Caco-2 (cell line): ENCODE measurements at regions not wholly inside any gene's neighbourhood (a gene's known extent, or its start where the extent isn't known, plus 50 kb on each side); places are given as distances from the start of the nearest gene placed in this dataset.

Experiments used
- BruUV-seq: library from RNA; stranded (reverse); fragments of 400-500 nt; replicated peaks from 2 replicates; lab custom pipeline; 2021; lab: Mats Ljungman, UMichigan
- CTCF ChIA-PET: fragments of 300-600 bp; sonication (Branson Sonifier 250); formaldehyde crosslinking; loops from one replicate; lab custom pipeline; 2022; ENCODE audit warnings: antibody characterized with exemption; lab: Charles Lee
- POLR2A ChIA-PET: fragments of 300-600 bp; sonication (Branson Sonifier 250); formaldehyde crosslinking; loops from one replicate; lab custom pipeline; 2022; ENCODE audit warnings: antibody characterized with exemption; lab: Charles Lee
- DNase-seq, 2 experiments: peaks; one replicate each; pipeline versions ENCODE4 v3.0.0 to v3.0.0-alpha.2; 2020 to 2022
- H3K27me3 ChIP-seq: replicated peaks from 2 replicates; pipeline ENCODE4 v1.6.0; 2011; ENCODE audit warnings: low read length; ENCODE audit not compliant: control insufficient read depth, insufficient read depth
- H3K36me3 ChIP-seq: 2 replicates; pipeline ENCODE4 v1.5.1; 2011; ENCODE audit warnings: low read length; ENCODE audit not compliant: control insufficient read depth, insufficient read depth
- H3K4me1 ChIP-seq: fragments of 250-450 bp; sonication (Bioruptor Pico); 2 replicates; pipeline ENCODE4 v1.5.1; 2020; ENCODE audit warnings: mild to moderate bottlenecking
- H3K4me3 ChIP-seq: 2 replicates; pipeline ENCODE4 v1.5.1; 2011; ENCODE audit warnings: low read depth, mild to moderate bottlenecking, control low read depth, low read length
- H3K9me3 ChIP-seq: fragments of 250-450 bp; sonication (Bioruptor Pico); 2 replicates; pipeline ENCODE4 v1.5.1; 2020; ENCODE audit warnings: mild to moderate bottlenecking, moderate library complexity
- H3K27ac Mint-ChIP-seq: one replicate; pipeline ENCODE4 v1.8.0; 2022; ENCODE audit warnings: mixed read lengths; ENCODE audit not compliant: unreplicated experiment
- H3K27me3 Mint-ChIP-seq: one replicate; pipeline ENCODE4 v1.8.0; 2022; ENCODE audit warnings: mixed read lengths; ENCODE audit not compliant: insufficient read depth, unreplicated experiment
- H3K36me3 Mint-ChIP-seq: one replicate; pipeline ENCODE4 v1.8.0; 2022; ENCODE audit warnings: mild to moderate bottlenecking, mixed read lengths; ENCODE audit not compliant: insufficient read depth, unreplicated experiment
- H3K4me1 Mint-ChIP-seq: one replicate; pipeline ENCODE4 v1.8.0; 2022; ENCODE audit warnings: low read depth, mixed read lengths; ENCODE audit not compliant: unreplicated experiment
- H3K4me3 Mint-ChIP-seq: one replicate; pipeline ENCODE4 v1.8.0; 2022; ENCODE audit warnings: mild to moderate bottlenecking, moderate library complexity, mixed read lengths; ENCODE audit not compliant: unreplicated experiment
- H3K9me3 Mint-ChIP-seq: one replicate; pipeline ENCODE4 v1.8.0; 2022; ENCODE audit warnings: mixed read lengths; ENCODE audit not compliant: unreplicated experiment
- intact Hi-C: fragments of 100-400 bp; cut with micrococcal nuclease; formaldehyde crosslinking; loops from one replicate; pipeline ENCODE4 v1.10.0; 2022; ENCODE audit not compliant: unreplicated experiment
- TF ChIP-seq, protein P1 (sequence below), 2 experiments: fragments of 200-600 bp in 1 of 2; IDR thresholded peaks; 1 replicate in 1 of 2; 2 replicates in 1 of 2; pipeline versions ENCODE4 v1.5.1 to v1.8.0; 2011 to 2022; ENCODE audit warnings: antibody characterized with exemption in 1 of 2, control low read depth in 1 of 2, inconsistent platforms in 1 of 2, low read depth in 1 of 2, low read length in 1 of 2, mild to moderate bottlenecking in 1 of 2, moderate library complexity in 1 of 2; ENCODE audit not compliant: insufficient read depth in 1 of 2, severe bottlenecking in 1 of 2, unreplicated experiment in 1 of 2

DNA sequence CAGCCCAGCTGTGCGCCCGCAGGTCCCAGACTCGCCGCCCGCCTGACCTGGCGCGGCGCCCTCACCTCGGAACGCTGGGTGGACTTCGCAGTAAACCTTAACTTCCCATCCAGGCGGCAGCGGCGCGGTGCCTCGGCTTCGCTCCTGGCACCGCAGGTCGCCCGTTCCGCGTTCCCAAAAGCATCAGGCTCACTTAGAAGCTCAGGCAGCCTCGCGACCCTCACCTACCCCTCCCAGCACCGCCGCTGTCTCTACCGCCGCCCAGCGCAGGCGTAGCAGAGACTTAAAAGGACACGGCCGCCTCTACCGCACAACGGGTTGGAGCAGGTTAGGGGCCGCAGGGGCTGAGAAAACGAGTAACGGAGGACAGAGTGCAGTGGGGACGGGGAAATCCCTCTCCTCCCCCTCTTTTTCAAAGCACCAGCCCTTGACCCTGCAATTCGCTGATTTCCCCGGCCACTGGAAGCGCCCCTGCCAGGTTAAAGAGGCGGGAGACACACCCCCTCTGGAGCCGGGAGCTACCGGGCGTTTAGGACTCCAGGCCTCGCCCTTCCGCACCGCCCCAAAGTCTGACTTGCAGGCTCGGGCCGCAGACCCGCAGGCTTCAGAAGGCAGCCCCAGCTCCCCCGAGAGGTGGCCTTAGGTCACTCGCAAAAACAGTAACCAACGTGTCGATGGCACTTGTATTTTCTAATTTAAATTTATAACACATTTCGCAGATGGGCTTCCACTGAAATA is 328.5 kb downstream of the FAM72C start:
- H3K4me3 Mint-ChIP-seq: no peak overlapping the region
- no peaks in the 10 kb centered on the region for H3K27me3 Mint-ChIP-seq
- TF ChIP-seq, protein P1, sequence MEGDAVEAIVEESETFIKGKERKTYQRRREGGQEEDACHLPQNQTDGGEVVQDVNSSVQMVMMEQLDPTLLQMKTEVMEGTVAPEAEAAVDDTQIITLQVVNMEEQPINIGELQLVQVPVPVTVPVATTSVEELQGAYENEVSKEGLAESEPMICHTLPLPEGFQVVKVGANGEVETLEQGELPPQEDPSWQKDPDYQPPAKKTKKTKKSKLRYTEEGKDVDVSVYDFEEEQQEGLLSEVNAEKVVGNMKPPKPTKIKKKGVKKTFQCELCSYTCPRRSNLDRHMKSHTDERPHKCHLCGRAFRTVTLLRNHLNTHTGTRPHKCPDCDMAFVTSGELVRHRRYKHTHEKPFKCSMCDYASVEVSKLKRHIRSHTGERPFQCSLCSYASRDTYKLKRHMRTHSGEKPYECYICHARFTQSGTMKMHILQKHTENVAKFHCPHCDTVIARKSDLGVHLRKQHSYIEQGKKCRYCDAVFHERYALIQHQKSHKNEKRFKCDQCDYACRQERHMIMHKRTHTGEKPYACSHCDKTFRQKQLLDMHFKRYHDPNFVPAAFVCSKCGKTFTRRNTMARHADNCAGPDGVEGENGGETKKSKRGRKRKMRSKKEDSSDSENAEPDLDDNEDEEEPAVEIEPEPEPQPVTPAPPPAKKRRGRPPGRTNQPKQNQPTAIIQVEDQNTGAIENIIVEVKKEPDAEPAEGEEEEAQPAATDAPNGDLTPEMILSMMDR (IDR thresholded peaks at IDR 0.05; ENCODE audit: insufficient read depth in 1 of 2, low read depth in 1 of 2, low read length in 1 of 2, severe bottlenecking in 1 of 2, unreplicated experiment in 1 of 2): no peak
- BruUV-seq: no TSS peak
- intact Hi-C loops: no loop called here
- H3K27me3 ChIP-seq: no peaks in the 10 kb centered on the region
- no peaks in the 10 kb centered on the region for H3K9me3 Mint-ChIP-seq
- DNase-seq: no peak
- no peaks in the 10 kb centered on the region for H3K4me1 ChIP-seq
- H3K4me3 ChIP-seq: no peak overlapping the region
- no peaks in the 10 kb centered on the region for H3K9me3 ChIP-seq
- peaks cover 6% of the 10 kb centered on the region for H3K4me1 Mint-ChIP-seq
- no peaks in the 10 kb centered on the region for H3K36me3 Mint-ChIP-seq
- H3K36me3 ChIP-seq: no peaks in the 10 kb centered on the region
- CTCF ChIA-PET: no interaction called here
- POLR2A ChIA-PET: no interaction called here
- H3K27ac Mint-ChIP-seq: no peak overlapping the region

DNA sequence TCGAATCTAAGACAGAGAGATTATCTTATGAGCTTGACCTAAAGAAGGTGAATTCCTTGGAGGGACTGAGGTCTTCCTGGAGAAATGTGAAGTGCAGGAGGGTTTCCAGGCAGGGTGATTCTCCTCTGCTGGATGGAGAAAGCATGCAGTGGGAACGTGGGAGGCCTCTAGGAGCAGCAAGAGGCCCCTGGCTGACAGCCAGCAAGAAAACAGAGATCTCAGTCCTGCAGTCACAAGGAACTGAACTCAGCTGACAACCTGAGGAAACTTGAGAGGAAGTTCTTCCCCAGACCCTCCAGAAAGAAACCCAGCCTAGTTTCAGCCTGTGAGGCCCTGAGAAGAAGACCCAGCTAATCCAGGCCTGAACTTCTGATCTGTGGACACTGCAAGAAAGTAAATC is 345.9 kb downstream of the FAM72C start:
- H3K27me3 Mint-ChIP-seq: no peaks in the 10 kb centered on the region
- H3K27me3 ChIP-seq: no peaks in the 10 kb centered on the region
- H3K4me1 Mint-ChIP-seq: no peaks in the 10 kb centered on the region
- H3K4me3 Mint-ChIP-seq: no peak overlapping the region
- no peaks in the 10 kb centered on the region for H3K9me3 ChIP-seq
- BruUV-seq: no TSS peak
- no peak for DNase-seq
- TF ChIP-seq, protein P1 (IDR thresholded peaks at IDR 0.05; ENCODE audit: insufficient read depth in 1 of 2, low read depth in 1 of 2, low read length in 1 of 2, severe bottlenecking in 1 of 2, unreplicated experiment in 1 of 2): no peak
- intact Hi-C loops: no loop called here
- no peaks in the 10 kb centered on the region for H3K9me3 Mint-ChIP-seq
- H3K36me3 ChIP-seq: no peaks in the 10 kb centered on the region
- no peak overlapping the region for H3K27ac Mint-ChIP-seq
- ChIA-PET POLR2A (no interaction called here), CTCF (no interaction called here)
- H3K36me3 Mint-ChIP-seq: no peaks in the 10 kb centered on the region
- H3K4me3 ChIP-seq: no peak overlapping the region
- no peaks in the 10 kb centered on the region for H3K4me1 ChIP-seq

DNA sequence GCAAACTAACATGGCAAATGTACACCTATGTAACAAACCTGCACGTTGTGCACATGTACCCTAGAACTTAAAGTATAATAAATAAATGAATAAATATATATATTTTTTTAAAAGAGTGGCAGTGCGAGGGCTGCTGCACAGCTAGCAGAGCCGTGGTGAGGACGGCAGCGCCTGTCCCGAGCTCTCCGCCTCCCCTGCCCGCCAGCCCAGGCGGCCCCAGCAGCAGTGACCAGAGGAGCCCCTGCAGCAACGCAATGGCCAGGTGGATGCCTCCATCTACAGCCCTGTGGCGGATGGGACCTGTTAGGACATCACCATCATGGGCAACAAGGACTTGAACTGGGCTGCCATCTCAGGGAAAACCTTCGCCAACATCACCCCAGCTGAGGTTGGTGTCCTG is 351.9 kb downstream of the FAM72C start:
- H3K9me3 ChIP-seq: no peaks in the 10 kb centered on the region
- H3K27ac Mint-ChIP-seq: no peak overlapping the region
- H3K4me1 Mint-ChIP-seq: no peaks in the 10 kb centered on the region
- H3K9me3 Mint-ChIP-seq: no peaks in the 10 kb centered on the region
- ChIA-PET CTCF (no interaction called here), POLR2A (no interaction called here)
- H3K4me3 Mint-ChIP-seq: no peak overlapping the region
- TF ChIP-seq, protein P1 (IDR thresholded peaks at IDR 0.05; ENCODE audit: insufficient read depth in 1 of 2, low read depth in 1 of 2, low read length in 1 of 2, severe bottlenecking in 1 of 2, unreplicated experiment in 1 of 2): no peak
- DNase-seq: no peak
- H3K36me3 ChIP-seq: no peaks in the 10 kb centered on the region
- H3K36me3 Mint-ChIP-seq: no peaks in the 10 kb centered on the region
- no TSS peak for BruUV-seq
- H3K27me3 Mint-ChIP-seq: no peaks in the 10 kb centered on the region
- H3K4me3 ChIP-seq: no peak overlapping the region
- H3K27me3 ChIP-seq: no peaks in the 10 kb centered on the region
- H3K4me1 ChIP-seq: no peaks in the 10 kb centered on the region
- intact Hi-C loops: no loop called here
